ENCODE measurements at regions not wholly inside any gene's neighbourhood (a gene's known extent, or its start where the extent isn't known, plus 50 kb on each side); places are given as distances from the start of the nearest gene placed in this dataset.
"Not testable (repeated sequence)": the region's sequence is repeated elsewhere in the genome, so short reads cannot be mapped to it uniquely, and the experiment has no call there.

GRCh38 chr17:14725729-14726128 lies 424.8 kb downstream of the HS3ST3B1 start:
- no peak for DNase-seq (ENCODE audit: low read depth)
- no peak for TF ChIP-seq CTCF (IDR thresholded peaks at IDR 0.05; ENCODE audit: control insufficient read depth, insufficient read depth, low read depth, low read length, missing control alignments)
- no peak overlapping the region for H3K4me3 ChIP-seq (ENCODE audit: control insufficient read depth, low read depth, low read length)

GRCh38 chr17:14724770-14725169 lies 423.9 kb downstream of the HS3ST3B1 start:
- no peak overlapping the region for H3K4me3 ChIP-seq (ENCODE audit: control insufficient read depth, low read depth, low read length)
- TF ChIP-seq CTCF (IDR thresholded peaks at IDR 0.05; ENCODE audit: control insufficient read depth, insufficient read depth, low read depth, low read length, missing control alignments): no peak
- no peak for DNase-seq (ENCODE audit: low read depth)

- DNase-seq (ENCODE audit: low read depth); H3K4me3 ChIP-seq (ENCODE audit: control insufficient read depth, low read depth, low read length): not testable (repeated sequence)
Observed at GRCh38 chr17:14723349-14723748, 422.5 kb downstream of the HS3ST3B1 start.

- DNase-seq (ENCODE audit: low read depth): no peak
- H3K4me3 ChIP-seq (ENCODE audit: control insufficient read depth, low read depth, low read length): no peak overlapping the region
- TF ChIP-seq CTCF (IDR thresholded peaks at IDR 0.05; ENCODE audit: control insufficient read depth, insufficient read depth, low read depth, low read length, missing control alignments): no peak
Observed at GRCh38 chr17:14719942-14720341, 419.1 kb downstream of the HS3ST3B1 start.

- no peak overlapping the region for H3K4me3 ChIP-seq (ENCODE audit: control insufficient read depth, low read depth, low read length)
- TF ChIP-seq CTCF (IDR thresholded peaks at IDR 0.05; ENCODE audit: control insufficient read depth, insufficient read depth, low read depth, low read length, missing control alignments): no peak
- no peak for DNase-seq (ENCODE audit: low read depth)
Observed at GRCh38 chr17:14717859-14718258, 417.0 kb downstream of the HS3ST3B1 start.

GRCh38 chr17:14715561-14715960 lies 414.7 kb downstream of the HS3ST3B1 start:
- TF ChIP-seq CTCF (IDR thresholded peaks at IDR 0.05; ENCODE audit: control insufficient read depth, insufficient read depth, low read depth, low read length, missing control alignments): no peak
- DNase-seq (ENCODE audit: low read depth): no peak
- H3K4me3 ChIP-seq (ENCODE audit: control insufficient read depth, low read depth, low read length): no peak overlapping the region

- H3K4me3 ChIP-seq (ENCODE audit: control insufficient read depth, low read depth, low read length): no peak overlapping the region
- DNase-seq (ENCODE audit: low read depth): peak; percentile 7
- no peak for TF ChIP-seq CTCF (IDR thresholded peaks at IDR 0.05; ENCODE audit: control insufficient read depth, insufficient read depth, low read depth, low read length, missing control alignments)
Observed at GRCh38 chr17:14712611-14713021, 411.7 kb downstream of the HS3ST3B1 start.
